ENCODE measurements at regions not wholly inside any gene's neighbourhood (a gene's known extent, or its start where the extent isn't known, plus 50 kb on each side); places are given as distances from the start of the nearest gene placed in this dataset.

DNA sequence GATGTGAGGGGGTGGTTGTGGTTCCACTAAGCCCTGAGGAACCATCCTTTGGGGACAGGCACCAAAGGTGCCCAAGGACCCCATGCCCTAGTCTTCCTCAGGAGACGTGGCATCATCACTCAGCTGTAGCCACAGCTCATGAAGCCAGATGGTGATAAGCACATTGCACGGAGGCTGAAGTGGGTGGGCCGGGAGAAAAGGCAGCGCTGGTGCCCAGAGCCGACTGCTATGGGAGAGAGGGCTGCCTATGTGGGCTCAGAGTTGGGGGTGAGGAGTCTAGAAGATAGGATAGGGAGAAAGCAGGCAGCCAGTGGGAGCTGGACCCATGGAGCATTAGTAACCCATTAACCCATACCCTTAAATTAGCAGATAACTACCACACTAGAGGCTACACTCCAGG, 325.3 kb downstream of the RPS24 start:
- TF ChIP-seq, protein P1, sequence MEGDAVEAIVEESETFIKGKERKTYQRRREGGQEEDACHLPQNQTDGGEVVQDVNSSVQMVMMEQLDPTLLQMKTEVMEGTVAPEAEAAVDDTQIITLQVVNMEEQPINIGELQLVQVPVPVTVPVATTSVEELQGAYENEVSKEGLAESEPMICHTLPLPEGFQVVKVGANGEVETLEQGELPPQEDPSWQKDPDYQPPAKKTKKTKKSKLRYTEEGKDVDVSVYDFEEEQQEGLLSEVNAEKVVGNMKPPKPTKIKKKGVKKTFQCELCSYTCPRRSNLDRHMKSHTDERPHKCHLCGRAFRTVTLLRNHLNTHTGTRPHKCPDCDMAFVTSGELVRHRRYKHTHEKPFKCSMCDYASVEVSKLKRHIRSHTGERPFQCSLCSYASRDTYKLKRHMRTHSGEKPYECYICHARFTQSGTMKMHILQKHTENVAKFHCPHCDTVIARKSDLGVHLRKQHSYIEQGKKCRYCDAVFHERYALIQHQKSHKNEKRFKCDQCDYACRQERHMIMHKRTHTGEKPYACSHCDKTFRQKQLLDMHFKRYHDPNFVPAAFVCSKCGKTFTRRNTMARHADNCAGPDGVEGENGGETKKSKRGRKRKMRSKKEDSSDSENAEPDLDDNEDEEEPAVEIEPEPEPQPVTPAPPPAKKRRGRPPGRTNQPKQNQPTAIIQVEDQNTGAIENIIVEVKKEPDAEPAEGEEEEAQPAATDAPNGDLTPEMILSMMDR (IDR thresholded peaks at IDR 0.05), result no peak
- TF ChIP-seq POLR2AphosphoS5 (IDR thresholded peaks at IDR 0.05) (no peak), POLR2A (IDR thresholded peaks at IDR 0.05) (no peak), EP300 (IDR thresholded peaks at IDR 0.05) (no peak)

Measured in suprapubic skin (tissue), 4 donors.